ENCODE measurements at regions not wholly inside any gene's neighbourhood (a gene's known extent, or its start where the extent isn't known, plus 50 kb on each side); places are given as distances from the start of the nearest gene placed in this dataset.

DNA sequence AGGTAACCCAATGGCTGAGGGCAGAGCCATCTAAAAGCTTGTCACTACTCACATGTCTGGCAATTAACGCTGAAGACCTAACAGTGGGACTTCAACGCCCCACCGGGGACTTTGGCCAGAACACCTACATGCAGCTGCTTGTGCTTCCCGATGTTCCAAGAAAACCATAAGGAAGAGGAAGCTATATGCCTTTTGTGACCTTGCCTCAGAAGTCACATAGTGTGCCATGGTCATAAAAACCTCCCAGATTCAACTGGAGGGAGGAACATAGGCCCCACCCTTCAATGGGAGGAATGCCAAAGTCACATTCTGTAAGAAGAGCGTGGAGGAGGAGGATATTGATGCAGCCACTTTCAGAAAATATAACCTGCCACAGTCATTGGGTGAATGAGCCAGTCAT lies 147.8 kb upstream of the MAGI3 start:
- WGBS, result 76% methylated on average over 5 of the region's 5 CpGs
- TF ChIP-seq HNF4A (conservative IDR thresholded peaks at IDR 0.05), result no peak
- TF ChIP-seq, protein P1, sequence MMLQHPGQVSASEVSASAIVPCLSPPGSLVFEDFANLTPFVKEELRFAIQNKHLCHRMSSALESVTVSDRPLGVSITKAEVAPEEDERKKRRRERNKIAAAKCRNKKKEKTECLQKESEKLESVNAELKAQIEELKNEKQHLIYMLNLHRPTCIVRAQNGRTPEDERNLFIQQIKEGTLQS (IDR thresholded peaks at IDR 0.05), result no peak
- TF ChIP-seq NR2F2 (IDR thresholded peaks at IDR 0.05), result no peak
- TF ChIP-seq, protein P2, sequence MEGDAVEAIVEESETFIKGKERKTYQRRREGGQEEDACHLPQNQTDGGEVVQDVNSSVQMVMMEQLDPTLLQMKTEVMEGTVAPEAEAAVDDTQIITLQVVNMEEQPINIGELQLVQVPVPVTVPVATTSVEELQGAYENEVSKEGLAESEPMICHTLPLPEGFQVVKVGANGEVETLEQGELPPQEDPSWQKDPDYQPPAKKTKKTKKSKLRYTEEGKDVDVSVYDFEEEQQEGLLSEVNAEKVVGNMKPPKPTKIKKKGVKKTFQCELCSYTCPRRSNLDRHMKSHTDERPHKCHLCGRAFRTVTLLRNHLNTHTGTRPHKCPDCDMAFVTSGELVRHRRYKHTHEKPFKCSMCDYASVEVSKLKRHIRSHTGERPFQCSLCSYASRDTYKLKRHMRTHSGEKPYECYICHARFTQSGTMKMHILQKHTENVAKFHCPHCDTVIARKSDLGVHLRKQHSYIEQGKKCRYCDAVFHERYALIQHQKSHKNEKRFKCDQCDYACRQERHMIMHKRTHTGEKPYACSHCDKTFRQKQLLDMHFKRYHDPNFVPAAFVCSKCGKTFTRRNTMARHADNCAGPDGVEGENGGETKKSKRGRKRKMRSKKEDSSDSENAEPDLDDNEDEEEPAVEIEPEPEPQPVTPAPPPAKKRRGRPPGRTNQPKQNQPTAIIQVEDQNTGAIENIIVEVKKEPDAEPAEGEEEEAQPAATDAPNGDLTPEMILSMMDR (IDR thresholded peaks at IDR 0.05; ENCODE audit: low read depth, low read length, missing input control), result no peak
- TF ChIP-seq FOXA2 (IDR thresholded peaks at IDR 0.05), result no peak
- TF ChIP-seq, protein P3, sequence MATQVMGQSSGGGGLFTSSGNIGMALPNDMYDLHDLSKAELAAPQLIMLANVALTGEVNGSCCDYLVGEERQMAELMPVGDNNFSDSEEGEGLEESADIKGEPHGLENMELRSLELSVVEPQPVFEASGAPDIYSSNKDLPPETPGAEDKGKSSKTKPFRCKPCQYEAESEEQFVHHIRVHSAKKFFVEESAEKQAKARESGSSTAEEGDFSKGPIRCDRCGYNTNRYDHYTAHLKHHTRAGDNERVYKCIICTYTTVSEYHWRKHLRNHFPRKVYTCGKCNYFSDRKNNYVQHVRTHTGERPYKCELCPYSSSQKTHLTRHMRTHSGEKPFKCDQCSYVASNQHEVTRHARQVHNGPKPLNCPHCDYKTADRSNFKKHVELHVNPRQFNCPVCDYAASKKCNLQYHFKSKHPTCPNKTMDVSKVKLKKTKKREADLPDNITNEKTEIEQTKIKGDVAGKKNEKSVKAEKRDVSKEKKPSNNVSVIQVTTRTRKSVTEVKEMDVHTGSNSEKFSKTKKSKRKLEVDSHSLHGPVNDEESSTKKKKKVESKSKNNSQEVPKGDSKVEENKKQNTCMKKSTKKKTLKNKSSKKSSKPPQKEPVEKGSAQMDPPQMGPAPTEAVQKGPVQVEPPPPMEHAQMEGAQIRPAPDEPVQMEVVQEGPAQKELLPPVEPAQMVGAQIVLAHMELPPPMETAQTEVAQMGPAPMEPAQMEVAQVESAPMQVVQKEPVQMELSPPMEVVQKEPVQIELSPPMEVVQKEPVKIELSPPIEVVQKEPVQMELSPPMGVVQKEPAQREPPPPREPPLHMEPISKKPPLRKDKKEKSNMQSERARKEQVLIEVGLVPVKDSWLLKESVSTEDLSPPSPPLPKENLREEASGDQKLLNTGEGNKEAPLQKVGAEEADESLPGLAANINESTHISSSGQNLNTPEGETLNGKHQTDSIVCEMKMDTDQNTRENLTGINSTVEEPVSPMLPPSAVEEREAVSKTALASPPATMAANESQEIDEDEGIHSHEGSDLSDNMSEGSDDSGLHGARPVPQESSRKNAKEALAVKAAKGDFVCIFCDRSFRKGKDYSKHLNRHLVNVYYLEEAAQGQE (IDR thresholded peaks at IDR 0.05), result no peak
- TF ChIP-seq YY1 (IDR thresholded peaks at IDR 0.05), result no peak
- no peak for TF ChIP-seq RXRA (IDR thresholded peaks at IDR 0.05)
- TF ChIP-seq GABPA (IDR thresholded peaks at IDR 0.05 in 1 of 2, conservative IDR thresholded peaks at IDR 0.05 in 1 of 2), result no peak
- no peak for TF ChIP-seq EGR1 (IDR thresholded peaks at IDR 0.05; ENCODE audit: low read depth in 2 of 2)
- no peak for TF ChIP-seq SP1 (IDR thresholded peaks at IDR 0.05)
- TF ChIP-seq FOXA1 (IDR thresholded peaks at IDR 0.05), result no peak
- TF ChIP-seq TAF1 (conservative IDR thresholded peaks at IDR 0.05), result no peak
- TF ChIP-seq, protein P4, sequence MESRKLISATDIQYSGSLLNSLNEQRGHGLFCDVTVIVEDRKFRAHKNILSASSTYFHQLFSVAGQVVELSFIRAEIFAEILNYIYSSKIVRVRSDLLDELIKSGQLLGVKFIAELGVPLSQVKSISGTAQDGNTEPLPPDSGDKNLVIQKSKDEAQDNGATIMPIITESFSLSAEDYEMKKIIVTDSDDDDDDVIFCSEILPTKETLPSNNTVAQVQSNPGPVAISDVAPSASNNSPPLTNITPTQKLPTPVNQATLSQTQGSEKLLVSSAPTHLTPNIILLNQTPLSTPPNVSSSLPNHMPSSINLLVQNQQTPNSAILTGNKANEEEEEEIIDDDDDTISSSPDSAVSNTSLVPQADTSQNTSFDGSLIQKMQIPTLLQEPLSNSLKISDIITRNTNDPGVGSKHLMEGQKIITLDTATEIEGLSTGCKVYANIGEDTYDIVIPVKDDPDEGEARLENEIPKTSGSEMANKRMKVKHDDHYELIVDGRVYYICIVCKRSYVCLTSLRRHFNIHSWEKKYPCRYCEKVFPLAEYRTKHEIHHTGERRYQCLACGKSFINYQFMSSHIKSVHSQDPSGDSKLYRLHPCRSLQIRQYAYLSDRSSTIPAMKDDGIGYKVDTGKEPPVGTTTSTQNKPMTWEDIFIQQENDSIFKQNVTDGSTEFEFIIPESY (IDR thresholded peaks at IDR 0.05), result no peak
- TF ChIP-seq JUND (IDR thresholded peaks at IDR 0.05), result no peak
- TF ChIP-seq HNF4G (IDR thresholded peaks at IDR 0.05), result no peak
- no peak for TF ChIP-seq RAD21 (IDR thresholded peaks at IDR 0.05)
- TF ChIP-seq, protein P5, sequence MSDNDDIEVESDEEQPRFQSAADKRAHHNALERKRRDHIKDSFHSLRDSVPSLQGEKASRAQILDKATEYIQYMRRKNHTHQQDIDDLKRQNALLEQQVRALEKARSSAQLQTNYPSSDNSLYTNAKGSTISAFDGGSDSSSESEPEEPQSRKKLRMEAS (IDR thresholded peaks at IDR 0.05), result no peak
- Histone ChIP-seq H3K27ac (ENCODE audit: low read depth in 1 of 2, low read length in 2 of 2) (no peak overlapping the region), H3K4me3 (ENCODE audit: low read depth in 1 of 3, low read length in 3 of 3) (no peak overlapping the region), H3K9ac (ENCODE audit: low read depth in 1 of 2, low read length in 2 of 2) (no peak overlapping the region), H3K9me3 (ENCODE audit: control insufficient read depth in 4 of 4, low read length in 3 of 4) (no peaks in the 10 kb centered on the region), H3K27me3 (ENCODE audit: control insufficient read depth in 4 of 4, insufficient read depth in 4 of 4, low read length in 3 of 4) (no peaks in the 10 kb centered on the region), H3K4me1 (ENCODE audit: control insufficient read depth in 4 of 4, insufficient read depth in 4 of 4, low read length in 3 of 4) (no peaks in the 10 kb centered on the region), H3K36me3 (ENCODE audit: control insufficient read depth in 4 of 4, insufficient read depth in 3 of 4, low read depth in 1 of 4, low read length in 3 of 4) (no peaks in the 10 kb centered on the region)
- no peak for DNase-seq (ENCODE audit: low spot score)
